ENCODE measurements at regions not wholly inside any gene's neighbourhood (a gene's known extent, or its start where the extent isn't known, plus 50 kb on each side); places are given as distances from the start of the nearest gene placed in this dataset.

GRCh38 chr1:147473733-147474049, 67.6 kb upstream of the BCL9 start:
- no peak for TF ChIP-seq POLR2A (IDR thresholded peaks at IDR 0.05)
- no peak for TF ChIP-seq CTCF (IDR thresholded peaks at IDR 0.05)

Data from thyroid gland (tissue), 4 donors.